Spleen (tissue), 11 donors: ENCODE measurements at regions not wholly inside any gene's neighbourhood (a gene's known extent, or its start where the extent isn't known, plus 50 kb on each side); places are given as distances from the start of the nearest gene placed in this dataset.

ENCODE experiments used
- DNase-seq: peaks from one replicate; pipeline ENCODE4 v3.0.0-alpha.2; 2020
- H3K27ac ChIP-seq, 8 donors: fragments of 200-600 bp; sonication (generic) in 7 of 8; 1 replicate in 4 of 8; 2 replicates in 4 of 8; pipeline versions ENCODE4 v1.5.0 to v1.8.0; 2016 to 2021; ENCODE audit warnings: inconsistent platforms in 4 of 8, mild to moderate bottlenecking in 4 of 8, moderate library complexity in 1 of 8
- H3K27me3 ChIP-seq, 7 donors: fragments of 200-600 bp; sonication (generic) in 6 of 7; replicated peaks in 1 of 7; 1 replicate in 4 of 7; 2 replicates in 3 of 7; pipeline versions ENCODE4 v1.5.0 to v1.8.0; 2016 to 2021; ENCODE audit warnings: inconsistent platforms in 3 of 7, mild to moderate bottlenecking in 1 of 7
- H3K36me3 ChIP-seq, 6 donors: fragments of 200-600 bp; sonication (generic) in 5 of 6; 1 replicate in 4 of 6; 2 replicates in 2 of 6; pipeline versions ENCODE4 v1.5.0 to v1.8.0; 2016 to 2021; ENCODE audit warnings: inconsistent platforms in 2 of 6
- H3K4me1 ChIP-seq, 6 donors: fragments of 200-600 bp; sonication (generic) in 5 of 6; 1 replicate in 3 of 6; 2 replicates in 3 of 6; pipeline versions ENCODE4 v1.5.0 to v1.8.0; 2016 to 2021; ENCODE audit warnings: inconsistent platforms in 3 of 6
- H3K4me3 ChIP-seq, 8 donors: fragments of 200-600 bp; sonication (generic) in 7 of 8; 1 replicate in 4 of 8; 2 replicates in 4 of 8; pipeline versions ENCODE4 v1.5.0 to v1.8.0; 2016 to 2021; ENCODE audit warnings: inconsistent platforms in 4 of 8, mild to moderate bottlenecking in 4 of 8, moderate library complexity in 2 of 8
- H3K9me3 ChIP-seq, 8 donors: fragments of 200-600 bp; sonication (generic) in 7 of 8; 1 replicate in 4 of 8; 2 replicates in 4 of 8; pipeline versions ENCODE4 v1.5.0 to v1.8.0; 2016 to 2021; ENCODE audit warnings: inconsistent platforms in 4 of 8
- CTCF ChIP-seq, 11 experiments: fragments of 200-600 bp in 7 of 11; fragments of 450-650 bp in 4 of 11; sonication (generic) in 4 of 11; IDR thresholded peaks in 8 of 11; conservative IDR thresholded peaks in 3 of 11; 1 replicate in 7 of 11; 2 replicates in 4 of 11; pipeline versions ENCODE4 v1.4.0 to v1.8.0; 2016 to 2021; ENCODE audit warnings: antibody characterized with exemption in 11 of 11, inconsistent platforms in 4 of 11, mild to moderate bottlenecking in 1 of 11
- POLR2A ChIP-seq, 3 donors: fragments of 450-650 bp; IDR thresholded peaks; one replicate each; pipeline ENCODE4 v1.5.1; 2017; ENCODE audit warnings: antibody characterized with exemption in 3 of 3, mild to moderate bottlenecking in 1 of 3
- POLR2AphosphoS5 ChIP-seq, 3 donors: sonication (generic); formaldehyde crosslinking; IDR thresholded peaks; one replicate each; pipeline ENCODE4 v1.5.1; 2017; ENCODE audit warnings: antibody characterized with exemption in 3 of 3
- WGBS, 5 donors: extraction: QIAGEN DNeasy Blood & Tissue Kit in 3 of 5; methylation state at CpG; one replicate each; pipeline versions ENCODE4 v1.1.5 to v1.1.7; 2013 to 2018; 5-methylcytosine and 5-hydroxymethylcytosine counted together
- intact Hi-C: fragments of 100-400 bp; cut with DNase I; formaldehyde crosslinking; loops from one replicate; pipeline ENCODE4 v1.15.0; 2023; ENCODE audit warnings: low total_unique reads
- donor health status: healthy with polysubstance abuse.
- donor health status: DM: no; HTN: no; CAD: no; lungs with moderate emphysema.
- donor health status: DM: no; HTN: no; CAD: no.
- donor health status: Bipolar disorder and iron deficiency.
- donor health status: healthy.
- donor health status: DM: no; HTN: no; CAD: no.
- donor health status: DM: yes; HTN: yes; CAD: no.

DNA sequence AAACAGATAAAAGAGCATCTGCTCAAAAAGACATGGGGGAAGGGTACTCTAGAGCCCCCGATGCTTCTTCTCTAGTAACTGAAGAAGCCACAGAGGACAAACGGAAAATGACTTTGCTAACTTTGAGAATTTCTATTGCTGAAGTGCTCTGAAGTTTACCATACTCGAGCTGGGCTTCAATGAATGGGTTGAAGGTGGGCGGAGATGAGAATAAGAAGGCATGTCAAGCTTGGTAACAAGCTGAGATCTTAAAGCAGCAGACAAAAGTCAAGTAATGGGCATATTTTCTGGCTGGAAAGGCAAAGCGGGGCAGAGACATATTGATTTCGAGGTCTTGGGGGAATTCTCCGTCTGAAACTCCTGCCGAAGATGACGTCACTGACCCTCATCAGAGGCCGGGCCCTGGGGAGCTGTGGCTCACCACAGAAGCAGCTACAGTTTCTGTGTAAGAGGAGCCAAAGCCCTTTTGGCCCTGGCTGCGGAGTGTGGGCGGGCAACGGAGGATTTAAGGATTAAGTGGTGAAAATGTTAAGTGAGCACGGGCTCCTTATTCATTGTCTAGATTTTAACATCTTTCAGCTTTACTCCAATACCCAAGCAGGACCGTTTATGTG is 115.8 kb upstream of the SLIT3 start:
- Histone ChIP-seq H3K4me1 (no peaks in the 10 kb centered on the region), H3K9me3 (peaks cover 0 to 4% (median 0%) of the 10 kb centered on the region in 8 donors), H3K27ac (no peak overlapping the region), H3K27me3 (no peaks in the 10 kb centered on the region), H3K36me3 (no peaks in the 10 kb centered on the region), H3K4me3 (no peak overlapping the region)
- TF ChIP-seq POLR2A (IDR thresholded peaks at IDR 0.05) (no peak), CTCF (IDR thresholded peaks at IDR 0.05 in 8 of 11, conservative IDR thresholded peaks at IDR 0.05 in 3 of 11) (no peak), POLR2AphosphoS5 (IDR thresholded peaks at IDR 0.05) (no peak)
- 65 to 78% (median 67%) methylated on average over 15 of the region's 15 CpGs for WGBS, 5 donors
- no peak for DNase-seq
- intact Hi-C loops = no loop called here

DNA sequence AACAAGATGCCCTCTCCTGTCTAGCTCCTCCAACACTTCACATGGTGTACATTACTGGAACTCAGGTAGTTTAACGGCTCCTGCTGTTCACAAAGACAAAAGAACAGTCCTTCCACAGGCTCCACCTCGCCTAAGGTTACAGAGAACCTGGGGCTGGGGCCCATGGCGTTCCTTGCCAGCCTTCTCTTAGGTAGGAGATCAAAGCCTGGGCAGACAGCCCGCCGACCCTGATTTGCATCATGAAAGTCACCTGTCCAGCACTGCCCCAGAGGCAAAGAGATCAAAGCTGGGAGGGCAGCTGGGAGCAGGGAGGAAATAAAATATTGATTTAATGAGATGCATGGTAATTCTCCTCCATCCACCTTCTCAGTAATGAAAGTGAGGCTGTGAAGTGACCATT is 115.0 kb upstream of the SLIT3 start:
- Histone ChIP-seq H3K27ac (no peak overlapping the region), H3K36me3 (no peaks in the 10 kb centered on the region), H3K4me1 (no peaks in the 10 kb centered on the region), H3K4me3 (no peak overlapping the region), H3K27me3 (no peaks in the 10 kb centered on the region), H3K9me3 (peaks cover 0 to 4% (median 0%) of the 10 kb centered on the region in 8 donors)
- no peak for TF ChIP-seq POLR2A (IDR thresholded peaks at IDR 0.05)
- TF ChIP-seq CTCF (IDR thresholded peaks at IDR 0.05 in 8 of 11, conservative IDR thresholded peaks at IDR 0.05 in 3 of 11) = no peak
- no peak for TF ChIP-seq POLR2AphosphoS5 (IDR thresholded peaks at IDR 0.05)
- DNase-seq = no peak
- WGBS, 5 donors = 64 to 90% (median 72%) methylated on average over 5 of the region's 5 CpGs
- intact Hi-C loops = no loop called here

GRCh38 chr5:169415371-169415770 is 114.4 kb upstream of the SLIT3 start:
- Histone ChIP-seq H3K4me1 (no peaks in the 10 kb centered on the region), H3K27me3 (no peaks in the 10 kb centered on the region), H3K4me3 (no peak overlapping the region), H3K27ac (no peak overlapping the region), H3K36me3 (no peaks in the 10 kb centered on the region), H3K9me3 (peaks cover 0 to 4% (median 0%) of the 10 kb centered on the region in 8 donors)
- DNase-seq = no peak
- intact Hi-C loops = no loop called here
- TF ChIP-seq POLR2A (IDR thresholded peaks at IDR 0.05) (no peak), CTCF (IDR thresholded peaks at IDR 0.05 in 8 of 11, conservative IDR thresholded peaks at IDR 0.05 in 3 of 11) (no peak), POLR2AphosphoS5 (IDR thresholded peaks at IDR 0.05) (no peak)
- WGBS, 5 donors = 49 to 78% (median 70%) methylated on average over 4 of the region's 4 CpGs

GRCh38 chr5:169413416-169413815 is 112.5 kb upstream of the SLIT3 start:
- intact Hi-C loops = no loop called here
- H3K27me3 ChIP-seq = no peaks in the 10 kb centered on the region
- no peak for DNase-seq
- no peak for TF ChIP-seq CTCF (IDR thresholded peaks at IDR 0.05 in 8 of 11, conservative IDR thresholded peaks at IDR 0.05 in 3 of 11)
- no peak for TF ChIP-seq POLR2A (IDR thresholded peaks at IDR 0.05)
- no peak for TF ChIP-seq POLR2AphosphoS5 (IDR thresholded peaks at IDR 0.05)
- no peaks in the 10 kb centered on the region for H3K4me1 ChIP-seq
- no peaks in the 10 kb centered on the region for H3K36me3 ChIP-seq
- peaks cover 0 to 3% (median 0%) of the 10 kb centered on the region in 8 donors for H3K9me3 ChIP-seq
- H3K27ac ChIP-seq = no peak overlapping the region
- no peak overlapping the region for H3K4me3 ChIP-seq
- 51 to 77% (median 57%) methylated on average over 2 of the region's 2 CpGs for WGBS, 5 donors
